ENCODE measurements at regions not wholly inside any gene's neighbourhood (a gene's known extent, or its start where the extent isn't known, plus 50 kb on each side); places are given as distances from the start of the nearest gene placed in this dataset.

GRCh38 chr13:63632321-63632720 lies 2216.7 kb upstream of the PCDH20 start (continued):
- TF ChIP-seq RBBP5 (conservative IDR thresholded peaks at IDR 0.05) = no peak
- TF ChIP-seq ZSCAN29 (IDR thresholded peaks at IDR 0.05) = no peak
- TF ChIP-seq EGR1 (IDR thresholded peaks at IDR 0.05; ENCODE audit: borderline replicate concordance in 1 of 2, low read depth in 2 of 2, low read length in 2 of 2) = no peak
- no peak for TF ChIP-seq SMARCA5 (IDR thresholded peaks at IDR 0.05)
- no peak for TF ChIP-seq ZZZ3 (IDR thresholded peaks at IDR 0.05; ENCODE audit: control insufficient read depth, insufficient read length, low read depth)
- no peak for TF ChIP-seq POU2F2 (IDR thresholded peaks at IDR 0.05; ENCODE audit: borderline replicate concordance, low read depth, low read length)
- TF ChIP-seq RAD21 (IDR thresholded peaks at IDR 0.05; ENCODE audit: insufficient read depth, low read depth, low read length) = no peak
- TF ChIP-seq RFX5 (IDR thresholded peaks at IDR 0.05; ENCODE audit: low read depth, low read length) = no peak
- TF ChIP-seq BRCA1 (IDR thresholded peaks at IDR 0.05; ENCODE audit: low read depth, low read length) = no peak
- no peak for TF ChIP-seq MXI1 (IDR thresholded peaks at IDR 0.05; ENCODE audit: low read depth, low read length)
- TF ChIP-seq ZNF384 (IDR thresholded peaks at IDR 0.05; ENCODE audit: borderline replicate concordance, low read depth, low read length) = no peak
- no peak for TF ChIP-seq ZNF217 (IDR thresholded peaks at IDR 0.05)

GRCh38 chr13:63631006-63631405 lies 2215.4 kb upstream of the PCDH20 start:
- intact Hi-C loops (cut with micrococcal nuclease; ENCODE audit: unreplicated experiment) = no loop called here
- Histone ChIP-seq H3K27ac (ENCODE audit: control insufficient read depth, insufficient read depth) (no peak overlapping the region), H2AFZ (ENCODE audit: control insufficient read depth, low read depth, low read length) (no peak overlapping the region), H3K4me1 (ENCODE audit: control insufficient read depth, insufficient read depth, low read length) (no peaks in the 10 kb centered on the region), H3K36me3 (ENCODE audit: control insufficient read depth in 2 of 2, insufficient read depth in 2 of 2, low read length in 1 of 2) (no peaks in the 10 kb centered on the region), H4K20me1 (ENCODE audit: control insufficient read depth, insufficient read depth) (no peaks in the 10 kb centered on the region), H3K4me3 (no peak overlapping the region), H3K9me3 (replicated peaks; ENCODE audit: control insufficient read depth, insufficient read depth, low read length) (no peaks in the 10 kb centered on the region), H3K4me2 (ENCODE audit: control insufficient read depth, insufficient read depth) (no peak overlapping the region), H3K27me3 (replicated peaks in 1 of 2; ENCODE audit: control insufficient read depth in 2 of 2, insufficient read depth in 2 of 2, low read length in 1 of 2) (no peaks in the 10 kb centered on the region), H3K9ac (ENCODE audit: control insufficient read depth, insufficient read depth, low read length) (no peak overlapping the region), H3K79me2 (ENCODE audit: control insufficient read depth, insufficient read depth, low read length) (no peaks in the 10 kb centered on the region)
- in situ Hi-C loops (cut with MboI) = no loop called here
- ChIA-PET RAD21 (ENCODE audit: unreplicated experiment) (no interaction called here), POLR2A (no interaction called here), SMC1A (ENCODE audit: uncharacterized antibody, unreplicated experiment) (no interaction called here), CTCF (no interaction called here)
- WGBS (ENCODE audit: insufficient coverage, insufficient replicate concordance, low lambda C conversion rate, missing lambda C conversion rate) = 45% methylated on average over 3 of the region's 3 CpGs
- BruUV-seq (replicated peaks) = no TSS peak
- FAIRE-seq = no peak
- no peak for TF ChIP-seq MTA2 (IDR thresholded peaks at IDR 0.05; ENCODE audit: low read depth)
- TF ChIP-seq IKZF2 (IDR thresholded peaks at IDR 0.05) = no peak
- no peak for TF ChIP-seq NFYB (IDR thresholded peaks at IDR 0.05; ENCODE audit: insufficient read depth, low read depth, low read length)
- no peak for TF ChIP-seq SPI1 (IDR thresholded peaks at IDR 0.05; ENCODE audit: borderline replicate concordance, insufficient read depth, low read depth, low read length)
- no peak for TF ChIP-seq ZNF274 (IDR thresholded peaks at IDR 0.05; ENCODE audit: insufficient read depth, insufficient read length)
- TF ChIP-seq E2F4 (IDR thresholded peaks at IDR 0.05; ENCODE audit: low read depth, low read length) = no peak
- TF ChIP-seq SIN3A (IDR thresholded peaks at IDR 0.05; ENCODE audit: low read depth, low read length) = no peak
- TF ChIP-seq ZBTB40 (IDR thresholded peaks at IDR 0.05; ENCODE audit: borderline replicate concordance) = no peak
- no peak for ATAC-seq
- DNase-seq (ENCODE audit: low read depth, low spot score) = no peak
